HG03066 (cell line): ENCODE measurements at regions not wholly inside any gene's neighbourhood (a gene's known extent, or its start where the extent isn't known, plus 50 kb on each side); places are given as distances from the start of the nearest gene placed in this dataset.
"Not testable (repeated sequence)": the region's sequence is repeated elsewhere in the genome, so short reads cannot be mapped to it uniquely, and the experiment has no call there.

ENCODE experiments used
- ATAC-seq: cut with Tn5 transposase; IDR thresholded peaks from one replicate; pipeline ENCODE4 v1.9.1; 2021; ENCODE audit warnings: low read depth; ENCODE audit not compliant: unreplicated experiment

DNA sequence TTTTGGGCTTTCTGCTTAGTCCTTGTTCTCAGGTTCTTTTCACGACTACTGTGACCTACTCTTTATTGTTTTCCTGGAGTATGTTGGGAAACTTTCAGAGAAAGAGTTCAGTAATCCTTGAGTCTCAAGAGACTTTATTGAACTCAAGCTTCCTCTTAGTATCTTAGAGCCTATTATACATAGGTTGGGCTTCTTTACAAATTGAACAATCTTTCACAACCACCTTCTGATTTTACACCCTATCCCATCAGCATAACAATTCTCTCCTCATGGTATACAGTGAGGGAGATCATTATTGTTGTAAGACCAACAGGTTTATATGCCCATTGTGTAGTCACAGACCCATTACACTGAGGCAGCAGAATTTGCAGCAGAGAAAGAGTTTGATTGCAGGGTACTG lies 193.2 kb upstream of the IGF1 start:
- no peak for ATAC-seq

DNA sequence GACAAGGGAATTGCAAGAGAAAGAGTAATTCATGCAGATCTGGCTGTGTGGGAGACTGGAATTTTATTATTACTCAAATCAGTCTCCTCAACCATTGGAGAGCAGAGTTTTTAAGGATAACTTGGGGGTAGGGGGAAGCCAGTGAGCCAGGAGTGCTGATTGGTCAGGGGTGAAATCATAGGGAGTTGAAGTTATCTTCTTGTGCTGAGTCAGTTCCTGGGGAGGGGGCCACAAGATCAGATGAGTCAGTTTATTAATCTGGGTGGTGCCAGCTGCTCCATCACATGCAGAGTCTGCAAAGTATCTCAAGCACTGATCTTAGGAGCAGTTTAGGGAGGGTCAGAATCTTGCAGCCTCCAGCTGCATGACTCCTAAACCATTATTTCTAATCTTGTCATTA lies 191.8 kb upstream of the IGF1 start:
- ATAC-seq = not testable (repeated sequence)

DNA sequence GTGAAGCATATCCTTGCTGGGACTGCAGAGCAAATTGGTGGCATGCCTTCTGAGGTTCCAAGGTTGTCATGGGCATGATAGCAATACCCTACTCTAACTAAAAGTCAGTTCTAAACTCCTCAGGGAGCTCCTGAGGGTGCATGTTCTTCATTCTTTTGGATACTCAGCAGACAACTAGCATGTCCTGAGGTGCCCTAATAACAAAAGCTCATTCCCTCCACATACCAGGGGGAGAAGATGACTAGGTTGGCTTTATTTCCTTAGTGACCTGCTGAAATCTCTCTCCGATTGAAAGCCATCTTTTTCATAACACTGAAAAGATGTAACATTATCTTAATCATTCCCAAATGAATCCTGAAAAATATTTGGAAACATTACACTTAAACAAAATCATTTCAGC lies 188.7 kb upstream of the IGF1 start:
- no peak for ATAC-seq

DNA sequence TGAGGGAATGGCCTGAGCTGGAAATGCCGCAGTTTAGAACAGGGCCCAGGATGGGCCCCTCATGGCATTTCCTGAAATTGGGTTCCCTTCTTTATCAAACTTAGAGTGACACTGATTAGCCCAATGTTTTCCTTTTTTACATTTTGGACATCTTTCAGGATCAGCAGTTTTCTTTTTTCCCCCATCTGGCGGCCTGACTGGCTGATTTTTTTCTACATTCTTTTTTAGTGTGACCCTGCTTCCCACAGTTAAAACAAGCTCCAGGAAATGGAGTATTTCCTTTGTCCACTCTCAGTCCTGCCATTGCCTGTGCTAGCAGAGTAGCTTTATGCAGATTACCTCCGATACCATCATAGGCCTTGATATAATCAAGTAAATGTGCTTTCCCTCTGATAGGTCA lies 185.8 kb upstream of the IGF1 start:
- not testable (repeated sequence) for ATAC-seq

DNA sequence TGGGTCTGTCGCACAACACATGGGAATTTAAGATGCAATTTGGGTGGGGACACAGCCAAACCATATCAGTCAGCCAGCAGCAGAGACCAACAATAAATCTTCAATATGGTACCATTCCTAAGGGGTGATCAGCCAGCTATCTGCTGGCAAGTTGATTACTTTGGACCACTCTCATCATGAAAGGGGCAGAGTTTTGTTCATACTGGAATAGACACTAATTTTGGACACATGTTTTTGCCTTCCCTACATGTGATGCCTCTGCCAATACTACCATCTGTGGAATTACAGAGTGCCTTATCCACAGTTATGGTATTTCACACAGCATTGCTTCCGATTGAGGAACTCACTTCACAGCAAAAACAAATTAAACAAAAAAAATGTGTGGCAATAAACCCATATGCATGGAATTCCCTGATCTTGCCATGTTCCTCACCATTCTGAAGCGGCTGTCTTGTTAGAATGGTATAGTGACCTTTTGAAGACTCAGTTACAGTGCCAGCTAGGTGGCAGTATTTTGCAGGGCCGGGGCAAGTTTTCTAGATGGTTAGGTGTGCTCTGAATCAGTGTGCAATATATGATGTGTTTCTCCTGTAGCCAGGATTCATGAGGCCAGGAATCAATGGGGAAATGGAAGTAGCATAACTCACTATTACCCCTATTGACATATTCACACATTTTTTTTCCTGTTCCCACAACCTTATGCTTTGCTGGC lies 179.0 kb upstream of the IGF1 start:
- no peak for ATAC-seq

DNA sequence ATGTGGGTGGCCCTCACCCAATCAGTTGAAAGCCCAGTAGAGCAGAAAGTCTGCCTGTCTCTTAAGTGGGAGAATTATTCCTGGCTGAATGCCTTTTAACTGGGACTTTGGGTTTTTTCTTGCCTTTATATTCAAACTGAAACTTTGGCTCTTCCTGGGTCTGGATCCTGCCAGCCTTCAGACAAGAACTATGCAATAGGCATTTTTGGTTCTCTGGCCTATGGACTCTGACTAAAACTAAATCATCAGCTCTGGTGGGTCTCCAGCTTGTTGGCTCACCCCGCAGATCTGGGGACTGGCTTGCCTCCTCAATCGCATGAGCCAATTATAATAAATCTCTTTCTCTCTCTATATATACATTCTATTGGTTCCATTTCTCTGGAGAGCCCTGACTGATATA lies 173.0 kb upstream of the IGF1 start:
- ATAC-seq = no peak

DNA sequence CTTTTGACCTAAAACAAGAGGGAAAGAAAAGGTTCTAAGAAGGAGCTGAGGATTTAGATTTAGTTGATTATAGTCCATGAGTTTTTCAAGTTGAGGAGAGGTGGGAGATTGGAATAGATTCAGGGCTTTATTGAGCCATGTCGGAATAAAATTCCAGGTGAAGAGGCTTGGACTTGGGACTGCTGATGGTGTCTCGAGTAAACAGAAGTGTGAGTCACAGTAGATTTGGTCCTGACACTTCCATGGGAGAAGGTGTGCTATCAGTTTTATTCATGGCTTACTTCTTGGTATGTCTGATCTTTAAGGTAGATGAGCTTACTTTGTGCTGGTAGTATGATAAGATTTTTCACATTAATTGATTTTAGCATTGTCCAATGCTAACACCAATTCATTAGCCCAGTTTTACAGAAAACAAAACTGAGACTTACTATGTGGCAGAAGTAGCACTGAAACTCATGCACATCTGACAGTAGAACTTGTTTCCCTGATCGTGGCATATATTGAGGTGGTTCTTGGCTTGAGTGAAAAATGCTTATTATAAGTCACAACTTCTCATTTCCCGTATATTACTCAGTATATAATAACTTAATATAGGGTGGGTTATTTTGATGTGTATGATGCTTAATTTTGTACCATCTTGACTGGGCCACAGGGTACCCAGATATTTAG lies 172.4 kb upstream of the IGF1 start:
- ATAC-seq = no peak

DNA sequence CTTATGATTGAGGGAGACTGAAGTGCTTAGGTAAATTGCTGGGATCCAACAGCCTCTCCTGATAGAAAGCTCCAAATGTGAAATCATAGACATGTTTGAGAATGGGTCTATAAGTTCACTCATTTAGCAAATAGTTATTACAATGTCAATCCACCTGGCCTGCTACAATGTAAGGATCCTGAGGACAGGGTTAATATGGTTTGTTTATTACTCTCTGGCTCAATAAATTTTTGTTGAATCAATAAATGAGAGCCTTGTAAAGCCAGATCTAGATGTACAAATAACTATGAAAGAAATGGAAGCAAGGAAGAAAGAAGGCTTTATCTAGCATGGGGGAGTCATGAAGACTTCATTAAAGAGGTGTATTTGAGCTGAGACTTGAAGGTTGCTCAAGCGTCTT lies 165.6 kb upstream of the IGF1 start:
- ATAC-seq = no peak

DNA sequence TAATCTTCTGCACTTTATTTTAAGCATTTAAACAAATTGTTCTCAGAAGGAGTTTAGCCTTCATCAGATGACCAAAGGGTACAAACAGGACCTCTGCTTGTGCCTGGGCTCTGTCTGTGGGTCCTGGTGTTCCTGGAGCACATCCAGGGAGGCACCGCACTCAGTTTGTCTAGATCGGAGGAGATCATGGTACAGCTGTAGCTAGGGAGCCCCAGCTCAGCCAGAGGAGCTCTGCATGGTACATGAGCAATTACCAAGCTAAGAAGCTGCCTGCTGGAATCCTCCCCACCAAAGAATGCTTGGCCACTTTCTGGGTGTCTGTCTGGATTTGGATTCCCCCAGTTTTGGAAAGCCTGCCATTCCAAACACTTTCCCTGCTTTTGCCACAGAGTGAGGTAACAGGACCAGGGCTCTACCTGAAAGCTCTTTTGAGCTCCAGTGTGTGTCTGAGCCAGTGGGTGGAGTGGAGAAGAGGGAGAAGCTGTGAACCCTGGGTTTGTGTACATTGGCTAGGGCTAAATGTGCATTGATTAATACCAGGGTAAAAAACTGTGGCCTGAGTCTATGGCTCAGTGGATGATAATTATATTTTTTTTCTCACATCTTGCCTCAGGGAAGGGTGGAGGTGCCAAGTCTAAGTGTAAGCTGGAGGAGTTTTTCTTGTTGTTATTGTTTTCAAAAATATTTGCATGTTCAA lies 163.7 kb upstream of the IGF1 start:
- ATAC-seq = no peak

DNA sequence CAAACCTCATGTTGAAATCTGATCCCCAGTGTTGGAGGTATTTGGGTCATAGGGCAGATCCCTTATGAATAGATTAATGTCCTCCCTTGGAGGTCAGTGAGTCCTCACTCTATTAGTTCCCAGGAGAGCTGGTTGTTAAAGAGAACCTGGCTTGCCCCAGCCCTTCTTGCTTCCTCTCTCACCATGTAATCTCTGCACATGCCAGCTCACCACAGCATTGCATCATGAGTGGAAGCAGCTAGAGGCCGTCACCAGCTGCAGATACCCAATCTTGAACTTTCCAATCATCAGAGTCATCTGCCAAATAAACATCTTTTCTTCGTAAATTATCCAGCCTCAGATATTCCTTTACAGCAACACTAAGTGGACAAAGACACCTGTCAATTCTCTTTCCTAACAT lies 161.8 kb upstream of the IGF1 start:
- no peak for ATAC-seq

DNA sequence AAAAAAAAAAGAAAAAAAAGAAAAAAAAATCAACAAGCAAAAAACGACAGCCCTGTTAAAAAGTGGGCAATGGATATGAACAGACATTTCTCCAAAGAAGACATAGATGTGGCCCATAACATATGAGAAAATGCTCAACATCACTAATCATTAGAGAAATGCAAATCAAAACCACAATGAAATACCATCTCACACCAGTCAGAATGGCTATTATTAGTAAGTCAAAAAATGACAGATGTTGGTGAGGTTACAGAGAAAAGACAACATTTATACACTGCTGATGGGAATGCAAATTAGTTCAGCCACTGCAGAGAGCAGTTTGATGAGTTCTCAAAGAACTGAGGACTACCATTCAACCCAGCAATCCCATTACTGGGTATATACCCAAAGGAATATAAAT lies 160.3 kb upstream of the IGF1 start:
- not testable (repeated sequence) for ATAC-seq

DNA sequence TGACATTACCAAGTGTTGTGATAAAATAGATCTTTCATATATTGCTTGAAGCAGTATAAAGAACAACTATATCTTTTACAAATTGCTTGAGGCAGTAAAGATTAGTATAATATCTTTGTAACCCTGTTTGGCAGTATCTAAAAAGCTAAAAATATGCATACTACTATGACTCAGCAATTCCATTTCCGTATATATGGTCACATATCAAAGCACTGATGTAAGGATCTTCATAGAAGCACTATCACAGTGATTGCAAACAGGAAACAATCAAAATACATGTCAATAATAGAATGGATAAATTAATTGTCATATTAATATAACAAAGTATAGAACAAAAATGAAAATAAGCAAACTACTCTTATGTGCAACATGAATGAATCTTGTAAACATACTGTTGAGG lies 158.4 kb upstream of the IGF1 start:
- ATAC-seq = no peak

DNA sequence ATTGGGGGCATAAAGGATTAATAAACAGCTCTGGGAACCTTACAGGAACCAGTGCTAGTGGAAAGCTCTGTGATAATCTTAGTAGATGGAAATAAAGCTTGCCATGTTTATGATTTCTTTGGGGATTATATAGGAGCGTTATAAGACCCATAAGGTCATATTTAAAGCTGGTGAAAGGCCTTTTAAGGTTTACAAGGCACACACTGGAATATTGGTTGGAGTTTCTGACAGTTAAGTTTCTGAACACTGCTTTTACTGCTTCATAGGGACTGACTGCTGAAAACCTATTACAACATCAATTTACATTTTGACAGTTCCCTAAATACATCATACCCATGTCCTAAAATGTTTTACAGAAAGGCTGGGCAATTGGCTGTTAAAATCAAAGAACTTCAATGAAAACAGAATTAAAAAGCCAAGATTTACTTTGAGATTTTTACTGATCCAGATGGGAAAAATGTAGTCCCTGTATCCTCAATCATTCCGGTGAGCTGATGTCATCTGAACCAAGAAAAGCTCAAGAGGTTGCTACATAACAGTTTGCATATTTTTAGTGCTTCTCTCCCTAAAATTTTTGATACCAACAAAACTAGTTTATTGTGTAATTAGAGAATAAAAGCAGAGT lies 153.7 kb upstream of the IGF1 start:
- no peak for ATAC-seq

DNA sequence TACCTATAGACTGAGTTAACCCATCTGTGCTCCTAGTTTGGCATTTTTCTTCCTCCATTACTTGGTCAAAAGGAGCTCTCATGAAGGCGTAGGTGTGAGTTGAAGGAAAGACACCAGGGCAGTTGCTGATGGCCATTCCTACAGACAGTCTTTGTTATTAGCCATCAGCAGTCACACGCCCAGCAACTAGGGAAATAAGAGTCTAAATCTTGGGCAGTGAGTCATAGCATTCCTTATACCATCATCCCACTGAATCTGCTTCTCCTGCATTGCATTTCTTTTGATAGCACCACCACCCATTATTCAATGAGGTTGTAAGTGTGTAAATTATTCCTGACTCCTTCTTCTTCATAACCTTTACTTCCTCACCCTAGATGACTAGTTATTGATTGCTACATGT lies 150.9 kb upstream of the IGF1 start:
- ATAC-seq = no peak

DNA sequence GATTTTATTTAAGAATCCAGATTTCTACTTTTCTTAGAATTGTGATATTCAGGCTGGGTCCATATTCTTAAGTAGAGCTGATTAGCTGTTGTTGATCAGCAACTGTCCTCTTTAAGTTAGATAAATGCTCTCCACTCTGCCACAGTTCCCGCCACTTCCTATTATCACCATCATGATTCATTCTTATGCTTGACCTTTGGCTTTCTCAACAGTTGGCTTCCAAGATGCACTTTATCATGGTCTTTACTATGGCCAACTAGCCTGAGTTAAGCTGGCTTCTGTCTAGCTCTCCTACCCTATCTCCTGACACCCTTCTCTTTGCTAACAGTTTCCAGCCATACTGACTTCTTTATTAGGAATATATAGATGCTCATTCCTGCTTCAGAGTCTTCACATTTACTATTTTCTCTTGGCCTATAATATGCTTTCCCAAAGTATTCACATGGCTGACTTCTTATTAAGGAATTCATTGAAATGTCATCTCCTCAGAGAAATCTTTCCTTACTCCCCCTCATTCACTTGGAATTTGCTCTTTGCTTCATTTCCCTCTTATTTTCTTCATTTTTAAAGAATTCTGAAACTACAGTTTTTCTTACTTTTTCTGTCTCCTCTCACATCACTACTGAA lies 149.0 kb upstream of the IGF1 start:
- ATAC-seq = no peak

DNA sequence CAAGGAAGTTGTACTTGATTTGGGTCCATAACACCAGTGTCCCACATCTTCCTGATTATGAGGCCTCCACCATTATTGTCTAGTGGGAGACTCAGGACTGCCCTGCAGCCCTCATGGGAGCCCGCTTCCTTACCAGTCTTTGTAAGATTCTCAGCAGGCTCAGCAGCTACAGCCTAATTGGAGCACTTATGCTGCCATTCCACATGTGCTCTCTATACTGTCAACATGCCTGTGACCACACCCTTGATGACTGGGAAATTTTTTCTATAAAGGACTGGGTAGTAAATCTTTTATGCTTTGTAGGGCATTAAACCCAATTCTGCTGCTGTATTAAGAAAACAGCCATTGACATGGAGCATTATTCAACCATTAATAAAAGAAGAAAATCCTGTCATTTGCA lies 145.5 kb upstream of the IGF1 start:
- ATAC-seq = no peak

DNA sequence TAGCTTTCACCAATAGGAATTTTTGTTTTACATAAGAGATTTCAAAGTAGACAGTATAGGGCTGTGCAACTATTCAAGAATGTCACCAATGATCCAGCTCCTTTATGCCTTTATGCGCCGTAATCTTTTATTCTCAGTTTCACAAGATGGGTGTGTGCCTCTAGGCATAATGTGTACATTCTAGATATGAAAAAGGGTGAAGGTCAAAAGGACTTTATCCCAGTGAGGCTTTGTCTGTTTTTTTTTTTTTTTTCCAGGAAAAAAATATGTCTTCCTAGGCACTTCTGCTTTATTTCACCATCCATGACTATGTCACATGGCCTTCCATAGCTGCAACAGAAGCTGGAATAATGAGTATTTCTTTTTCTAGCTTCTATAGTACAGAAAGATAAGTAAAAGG lies 142.3 kb upstream of the IGF1 start:
- no peak for ATAC-seq

DNA sequence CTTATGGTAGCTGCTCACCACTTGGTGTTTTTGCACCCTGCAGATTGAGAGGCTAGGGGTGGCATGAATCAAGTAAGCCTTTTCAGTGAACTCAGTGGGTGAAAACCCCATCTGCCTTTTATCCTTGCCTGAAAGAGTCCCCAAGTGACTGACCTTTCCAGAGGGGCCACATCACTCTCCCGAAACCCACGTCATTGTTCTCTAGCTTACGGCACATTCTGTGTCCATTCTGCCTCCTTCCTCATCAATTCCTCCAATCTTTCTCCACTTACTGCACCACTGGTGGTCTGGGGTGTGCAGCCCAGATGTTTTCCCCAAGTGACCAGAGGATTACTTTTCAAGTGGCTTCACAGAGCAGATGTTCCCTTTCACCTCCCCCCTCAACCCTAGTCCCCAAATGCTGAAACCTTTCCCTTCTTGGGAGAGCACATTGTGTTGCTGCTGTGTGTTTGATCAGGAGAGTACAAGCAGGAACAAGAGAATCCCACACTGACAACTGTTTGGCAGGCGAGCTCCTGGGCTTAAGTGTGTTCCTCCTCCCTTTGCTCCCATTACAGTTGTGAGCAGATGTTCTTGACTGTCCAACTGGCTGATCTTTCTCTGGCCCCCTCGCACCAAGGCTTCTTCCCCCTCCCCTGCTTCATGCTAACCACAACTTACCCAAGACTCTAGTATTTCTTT lies 138.0 kb upstream of the IGF1 start:
- no peak for ATAC-seq

DNA sequence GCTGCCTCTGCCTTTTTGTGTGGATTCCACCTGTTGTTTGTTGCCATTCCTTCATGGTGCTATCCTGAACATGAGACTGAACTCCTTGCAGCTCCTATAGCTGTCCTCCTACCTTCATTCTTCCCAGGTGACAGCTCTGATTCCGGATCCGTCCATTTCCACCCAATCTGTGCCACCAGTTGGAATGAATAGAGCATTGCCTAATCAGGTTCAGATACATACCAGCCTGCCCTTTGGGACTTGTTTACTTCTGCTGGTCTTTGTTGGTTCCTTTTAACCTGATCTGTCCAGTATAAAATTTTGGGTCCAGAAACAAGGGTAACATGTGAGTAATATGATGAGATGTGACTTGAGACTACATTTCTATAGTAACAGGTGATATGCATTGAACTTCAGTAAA lies 136.3 kb upstream of the IGF1 start:
- ATAC-seq = no peak

DNA sequence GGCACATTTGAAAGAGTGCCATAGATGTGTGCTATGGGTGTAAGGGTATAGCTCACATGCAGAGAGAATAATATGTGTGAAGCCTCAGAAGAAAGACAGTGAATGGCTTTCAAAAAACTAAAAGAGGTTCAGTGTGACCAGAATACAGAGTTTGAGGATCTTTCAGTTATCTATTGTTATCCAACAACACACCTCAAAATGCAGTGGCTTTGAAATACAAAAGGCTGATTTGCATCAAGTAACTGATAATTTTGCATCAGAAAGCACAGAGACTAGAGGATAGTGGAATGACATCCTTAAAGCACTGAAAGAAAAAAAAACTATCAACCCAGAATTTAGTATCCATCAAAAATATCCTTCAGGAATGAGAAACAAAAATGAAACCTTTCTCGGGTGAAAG lies 131.6 kb upstream of the IGF1 start:
- no peak for ATAC-seq

DNA sequence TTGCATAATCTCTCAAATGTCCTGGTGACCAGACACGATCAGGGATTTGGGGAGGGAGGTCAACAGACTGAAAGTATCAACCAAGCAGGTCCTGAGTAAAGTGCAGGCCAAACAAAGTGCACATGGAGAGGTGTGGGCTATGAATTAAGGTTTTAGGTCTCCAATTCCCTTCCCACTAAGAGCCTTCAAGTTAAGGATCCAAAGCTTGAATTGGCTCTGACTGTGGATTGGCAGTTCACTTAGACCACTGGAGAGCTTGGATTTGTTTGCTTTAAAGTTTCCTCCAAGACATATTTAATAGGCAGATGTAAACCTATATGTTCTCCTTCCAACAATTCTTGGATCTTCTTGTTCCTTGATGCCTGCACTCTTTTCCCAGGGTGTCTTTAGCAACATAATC lies 129.6 kb upstream of the IGF1 start:
- no peak for ATAC-seq
